GM19463 (cell line): ENCODE measurements at regions not wholly inside any gene's neighbourhood (a gene's known extent, or its start where the extent isn't known, plus 50 kb on each side); places are given as distances from the start of the nearest gene placed in this dataset.
"Not testable (repeated sequence)": the region's sequence is repeated elsewhere in the genome, so short reads cannot be mapped to it uniquely, and the experiment has no call there.

Experiments
- ATAC-seq: cut with Tn5 transposase; IDR thresholded peaks from one replicate; pipeline ENCODE4 v1.9.1; 2021; ENCODE audit warnings: mild to moderate bottlenecking, moderate library complexity; ENCODE audit not compliant: unreplicated experiment

GRCh38 chr4:77220828-77221613, 64.0 kb downstream of the CCNG2 start:
- ATAC-seq, result no peak

DNA sequence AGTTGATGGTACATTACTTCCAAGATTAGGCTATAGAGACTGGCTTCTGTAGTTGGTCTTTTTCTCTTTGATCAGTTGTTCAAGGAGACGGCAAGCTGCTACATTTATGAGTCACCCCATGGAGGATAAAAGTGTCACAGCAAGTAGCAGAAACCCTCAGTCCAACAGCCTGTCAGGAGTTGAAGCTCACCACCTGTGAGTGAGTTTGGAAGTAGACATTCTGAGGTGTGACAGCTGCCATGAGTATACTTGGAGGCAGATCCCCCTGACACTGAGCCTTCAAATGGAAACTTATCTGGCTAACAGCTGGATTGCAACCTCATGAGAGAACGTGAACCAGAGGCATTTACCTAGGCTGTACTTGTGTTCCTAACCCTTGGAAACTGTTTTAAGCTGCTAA, 68.0 kb downstream of the CCNG2 start:
- ATAC-seq, result no peak

DNA sequence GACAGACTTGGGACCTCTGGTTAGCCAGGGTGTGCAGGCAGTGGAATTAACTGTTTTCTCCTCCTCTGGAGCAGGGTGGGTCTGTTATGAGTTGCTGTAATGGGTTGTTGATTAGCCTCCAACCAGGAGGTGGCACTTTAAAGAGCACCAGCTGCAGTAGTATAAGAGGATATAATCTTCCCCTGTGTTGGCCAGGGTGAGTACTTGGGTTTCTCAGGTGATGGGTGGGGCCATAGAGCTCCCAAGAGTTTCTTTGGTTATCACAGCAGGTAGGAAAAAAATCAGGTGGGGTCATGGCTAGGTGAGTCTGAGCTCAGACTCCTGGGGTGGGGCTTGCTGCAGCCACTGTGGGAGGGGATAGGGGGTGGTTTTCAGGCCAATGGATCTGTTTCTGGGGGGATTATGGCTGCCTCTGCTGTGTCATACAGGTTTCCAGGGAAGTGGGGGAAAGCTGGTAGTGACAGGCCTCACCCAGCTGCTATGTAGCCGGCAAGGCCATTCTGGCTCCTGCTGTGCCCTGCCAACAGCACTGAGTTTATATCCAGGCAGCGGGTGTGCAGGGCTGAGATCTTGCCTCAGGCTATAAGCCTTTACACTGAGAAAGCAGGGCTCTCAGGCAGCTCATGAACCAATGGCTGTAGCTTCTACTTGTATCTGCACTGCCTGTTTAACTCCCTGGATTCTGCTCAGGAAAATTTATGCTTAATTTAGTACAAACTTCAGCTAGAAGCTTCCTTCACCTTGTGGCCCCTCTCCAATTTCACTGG, 70.1 kb downstream of the CCNG2 start:
- ATAC-seq, result no peak

GRCh38 chr4:77229433-77229832, 72.4 kb downstream of the CCNG2 start:
- no peak for ATAC-seq

DNA sequence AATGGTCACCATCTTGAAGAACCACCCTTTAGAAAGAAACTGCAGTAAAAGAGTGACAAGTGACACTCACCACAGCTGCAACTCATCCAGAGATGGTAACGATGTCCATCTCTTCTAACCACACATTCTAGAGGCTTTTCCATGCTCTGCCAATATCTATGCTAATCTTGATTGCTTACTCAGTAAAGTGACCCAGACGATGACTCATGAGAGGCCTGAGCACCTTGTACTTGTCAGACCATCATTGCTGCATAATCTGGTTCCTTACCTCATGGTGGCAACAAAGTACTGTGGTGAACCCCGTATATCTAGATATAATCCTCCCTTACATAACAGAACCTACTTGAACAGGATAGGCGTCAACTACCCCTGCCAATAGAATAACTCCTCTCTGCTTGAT, 75.6 kb downstream of the CCNG2 start:
- ATAC-seq, result no peak

- ATAC-seq, result no peak
These were observed 78.4 kb downstream of the CCNG2 start for GRCh38 chr4:77235289-77235854.

GRCh38 chr4:77236806-77237205, 79.8 kb downstream of the CCNG2 start:
- no peak for ATAC-seq

GRCh38 chr4:77240469-77241066, 83.6 kb downstream of the CCNG2 start:
- peak; percentile 92 for ATAC-seq

DNA sequence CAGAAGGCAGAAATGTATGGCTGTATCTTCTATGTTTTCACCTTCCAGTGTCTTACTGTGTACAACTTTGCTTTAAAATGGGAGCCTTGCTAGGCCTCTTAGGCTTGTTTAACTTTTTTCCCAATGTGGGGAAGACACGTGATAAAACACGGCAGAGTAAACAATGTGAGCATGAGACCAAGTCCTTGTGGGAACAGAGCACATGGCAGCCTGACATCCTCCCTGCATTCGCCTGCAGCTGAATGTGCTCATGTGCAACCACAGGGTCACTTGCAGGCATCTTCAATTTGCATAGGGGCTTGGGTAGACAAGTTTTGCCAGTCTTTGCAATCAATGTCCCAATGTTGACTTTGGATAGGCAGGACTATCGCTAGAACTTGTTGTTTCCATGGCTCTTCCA, 91.8 kb downstream of the CCNG2 start:
- no peak for ATAC-seq

DNA sequence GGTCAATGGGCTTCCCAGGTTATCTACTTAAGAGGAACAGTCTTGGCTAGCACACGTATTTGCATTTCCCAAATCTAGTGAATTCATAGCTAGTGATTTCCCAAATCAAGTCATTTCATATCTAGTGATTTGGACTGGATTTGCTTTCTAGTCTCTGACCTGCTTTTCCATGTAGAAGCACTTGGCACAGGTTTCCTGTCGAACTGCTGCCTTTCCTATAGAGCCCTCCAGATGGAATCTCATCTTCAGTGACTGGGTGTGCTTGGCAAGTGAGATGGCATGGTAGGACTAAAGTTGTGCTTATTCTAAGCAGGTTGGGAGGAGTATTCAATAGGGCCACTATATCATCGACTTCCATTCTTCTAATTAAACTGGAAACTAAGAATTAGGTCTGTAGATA, 94.7 kb downstream of the CCNG2 start:
- ATAC-seq, result no peak

GRCh38 chr4:77263247-77263646, 106.2 kb downstream of the CCNG2 start:
- ATAC-seq, result no peak

DNA sequence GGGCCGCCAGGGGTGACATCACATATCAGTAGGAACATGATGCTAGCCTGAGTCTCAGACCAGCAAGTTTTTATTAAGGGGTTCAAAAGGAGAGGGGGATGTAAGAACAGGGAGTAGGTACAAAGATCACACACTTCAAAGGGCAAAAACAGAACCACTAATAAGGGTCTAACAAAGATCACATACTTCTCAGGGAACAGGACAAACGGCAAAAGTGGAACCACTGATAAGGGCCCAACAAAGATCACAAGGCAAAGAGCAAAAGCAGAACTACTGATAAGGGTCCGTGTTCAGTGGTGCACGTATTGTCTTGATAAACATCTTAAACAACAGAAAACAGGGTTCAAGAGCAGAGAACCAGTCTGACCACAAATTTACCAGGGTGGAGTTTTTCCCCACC, 107.0 kb downstream of the CCNG2 start:
- not testable (repeated sequence) for ATAC-seq

- no peak for ATAC-seq
These were observed 107.8 kb downstream of the CCNG2 start for GRCh38 chr4:77264826-77265225.

- no peak for ATAC-seq
These were observed 111.1 kb downstream of the CCNG2 start for GRCh38 chr4:77268108-77268507.

GRCh38 chr4:77269505-77269904, 112.5 kb downstream of the CCNG2 start:
- no peak for ATAC-seq

DNA sequence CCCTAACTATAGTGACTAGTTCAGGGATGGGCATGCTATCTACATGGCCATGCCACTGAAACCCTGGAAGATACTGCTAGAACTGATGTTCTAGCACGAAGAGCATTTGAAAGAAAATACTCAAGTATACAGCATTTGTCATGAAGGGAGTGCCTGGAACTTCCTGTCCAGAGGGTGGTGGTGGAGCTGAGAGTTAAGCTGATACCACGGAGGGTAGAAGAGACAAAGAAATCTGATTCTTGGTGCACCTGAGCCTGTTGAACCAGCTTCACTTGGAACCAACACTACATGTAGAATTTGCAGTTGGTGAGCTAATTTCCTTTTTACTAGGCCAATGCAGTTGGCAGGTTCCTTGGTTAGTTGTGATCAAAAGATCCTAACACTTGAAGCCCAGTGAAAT, 116.4 kb downstream of the CCNG2 start:
- no peak for ATAC-seq

DNA sequence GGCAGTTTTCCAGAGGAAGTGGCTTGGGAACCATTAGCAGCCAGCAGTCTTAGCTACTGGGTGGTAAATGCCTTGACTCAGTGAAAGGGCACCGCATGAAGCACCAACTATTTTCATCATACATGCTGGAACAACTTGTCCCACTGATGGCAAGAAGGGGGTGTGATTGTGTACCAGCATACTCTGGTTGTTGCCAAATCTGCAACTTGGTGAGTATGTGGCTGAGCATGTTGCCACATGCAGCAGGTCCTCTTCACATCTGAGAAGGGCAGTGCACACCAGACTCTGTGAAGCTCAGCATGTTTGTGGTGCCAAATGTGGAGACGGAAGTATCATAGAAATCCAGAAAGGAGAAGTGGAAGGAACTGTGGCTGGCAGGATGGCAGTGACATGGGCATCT, 122.1 kb downstream of the CCNG2 start:
- not testable (repeated sequence) for ATAC-seq

GRCh38 chr4:77282305-77282704, 125.3 kb downstream of the CCNG2 start:
- ATAC-seq, result no peak

DNA sequence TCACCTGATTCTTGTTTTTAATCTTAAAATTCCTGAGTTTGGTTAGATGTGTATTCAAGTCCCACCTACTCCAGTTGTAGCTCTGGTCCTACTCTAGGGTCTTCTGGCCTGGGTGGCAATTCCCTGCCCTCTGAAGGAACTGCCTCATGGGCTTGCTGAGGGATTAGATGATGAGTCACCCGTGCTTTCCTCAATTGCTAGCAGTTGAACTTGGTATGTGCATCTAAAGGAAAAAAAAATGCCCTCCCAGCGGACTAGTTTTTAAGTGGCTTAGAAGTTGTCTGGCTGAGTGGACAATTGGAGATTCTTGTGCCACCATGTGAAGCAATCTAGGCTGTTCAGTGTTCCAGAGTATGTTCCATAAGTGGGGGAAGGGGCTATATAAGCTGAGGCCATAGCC, 127.0 kb downstream of the CCNG2 start:
- no peak for ATAC-seq

DNA sequence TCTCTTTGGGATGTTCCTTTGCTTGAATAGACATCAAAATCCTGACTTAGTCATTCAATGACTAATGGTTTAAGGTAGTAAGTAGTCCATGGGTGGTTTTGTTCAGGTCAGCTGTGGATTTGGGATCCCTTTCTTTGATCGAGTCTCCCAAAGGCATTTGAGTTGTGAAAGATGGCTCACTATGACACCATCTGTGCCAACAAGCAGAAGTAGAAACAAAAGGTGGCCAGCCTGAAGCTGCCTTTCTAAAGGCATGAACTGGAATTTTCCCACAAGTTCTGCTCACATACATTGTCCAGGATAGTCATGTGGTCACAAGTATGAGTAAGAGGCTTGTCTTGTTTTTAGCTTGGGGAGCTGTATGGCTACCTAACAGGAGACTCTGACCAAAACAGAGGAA, 129.9 kb downstream of the CCNG2 start:
- no peak for ATAC-seq

DNA sequence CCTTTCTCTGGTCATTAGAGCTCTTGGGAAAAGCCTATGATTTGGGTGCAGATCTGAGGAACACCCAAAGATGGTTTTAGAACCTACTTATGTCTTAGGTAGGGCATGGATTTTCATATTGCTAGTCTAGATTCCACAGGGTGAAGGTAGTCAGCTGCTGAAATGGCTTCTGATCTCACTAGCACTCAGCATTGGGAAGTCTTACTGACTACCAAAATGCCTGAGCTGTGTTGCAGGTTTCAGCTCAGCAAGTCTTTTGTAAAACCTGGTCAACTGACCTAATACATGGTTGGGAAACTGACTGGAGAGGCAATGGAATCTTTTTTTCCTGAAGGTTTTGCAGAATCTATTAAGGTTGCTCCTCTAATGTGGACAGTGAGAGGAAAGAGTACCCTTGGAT, 136.4 kb downstream of the CCNG2 start:
- no peak for ATAC-seq

GRCh38 chr4:77300996-77301395, 144.0 kb downstream of the CCNG2 start:
- ATAC-seq, result not testable (repeated sequence)
